ENCODE measurements at regions not wholly inside any gene's neighbourhood (a gene's known extent, or its start where the extent isn't known, plus 50 kb on each side); places are given as distances from the start of the nearest gene placed in this dataset.

DNA sequence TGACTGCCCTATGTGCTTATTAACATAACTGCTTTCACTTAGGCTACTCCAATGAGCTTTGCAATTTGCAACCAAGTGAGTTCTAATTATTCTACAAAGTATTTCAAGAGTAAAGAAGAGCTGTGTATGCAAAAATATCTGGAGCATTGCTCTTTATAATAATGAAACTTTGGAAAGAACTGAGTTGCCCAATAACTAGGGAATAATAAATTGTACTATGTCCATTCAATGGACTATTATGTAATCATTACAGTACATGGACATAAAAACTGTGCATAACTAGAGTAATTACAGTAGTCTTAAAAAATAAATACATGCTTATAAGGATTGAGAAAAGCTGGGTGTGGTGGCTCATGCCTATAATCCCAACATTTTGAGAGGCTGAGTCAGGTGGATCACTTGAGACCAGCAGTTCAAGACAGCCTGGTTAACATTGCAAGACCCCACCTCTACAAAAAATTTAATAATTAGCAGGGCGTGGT is 70.3 kb upstream of the JAK1 start:
- Histone ChIP-seq H2AFZ (ENCODE audit: low read depth, low read length) (no peak overlapping the region), H3K36me3 (ENCODE audit: control insufficient read depth in 2 of 2, extremely low read depth in 1 of 2, insufficient read depth in 2 of 2, low read length in 2 of 2) (no peaks in the 10 kb centered on the region), H3K4me3 (replicated peaks in 1 of 3; ENCODE audit: insufficient read depth in 1 of 3, low read depth in 1 of 3, low read length in 3 of 3) (no peak overlapping the region), H3K9me1 (replicated peaks; ENCODE audit: control insufficient read depth, extremely low read depth, insufficient read depth, low read length) (no peaks in the 10 kb centered on the region), H3K27me3 (ENCODE audit: control insufficient read depth in 2 of 2, insufficient read depth in 2 of 2, low read length in 2 of 2) (no peaks in the 10 kb centered on the region), H3K4me2 (ENCODE audit: insufficient read depth, low read length) (no peak overlapping the region), H3K9ac (replicated peaks; ENCODE audit: extremely low read depth, insufficient read depth, low read length) (no peak overlapping the region), H3K4me1 (ENCODE audit: control insufficient read depth, extremely low read depth, insufficient read depth, low read length) (no peaks in the 10 kb centered on the region), H3K9me3 (replicated peaks; ENCODE audit: control insufficient read depth, insufficient read depth, low read length) (no peaks in the 10 kb centered on the region), H4K20me1 (replicated peaks; ENCODE audit: control insufficient read depth, extremely low read depth, insufficient read depth, low read length) (no peaks in the 10 kb centered on the region), H3K27ac (ENCODE audit: insufficient read depth, low read depth, low read length) (no peak overlapping the region), H3K79me2 (ENCODE audit: control insufficient read depth, insufficient read depth, low read length) (no peaks in the 10 kb centered on the region)
- ChIA-PET CTCF (interaction anchor here (0.8 to 1.8 kb wide), 3 partner anchors 8 to 506 kb away, joined by 4 to 8 read pairs (median 5); no protein-coding TSS in a partner anchor), POLR2A (no interaction called here)
- dilution Hi-C loops (cut with MboI; ENCODE audit: extremely low pct_ligation_motif_present, low sequenced_read_pairs) (no loop called here), intact Hi-C loops (cut with micrococcal nuclease) (no loop called here)
- DNase-seq (ENCODE audit: low read depth, low spot score), result no peak
- no peak for FAIRE-seq
- TF ChIP-seq EZH2 (IDR thresholded peaks at IDR 0.05; ENCODE audit: borderline replicate concordance, low read depth, low read length, severe bottlenecking) (no peak), POLR2AphosphoS5 (IDR thresholded peaks at IDR 0.05; ENCODE audit: insufficient read depth, low read depth, low read length) (no peak), JUN (IDR thresholded peaks at IDR 0.05; ENCODE audit: borderline replicate concordance, insufficient read depth, insufficient read length, low read depth) (no peak), POLR2A (IDR thresholded peaks at IDR 0.05; ENCODE audit: low read depth, low read length) (no peak), FOS (IDR thresholded peaks at IDR 0.05; ENCODE audit: borderline replicate concordance, insufficient read depth, low read length) (no peak), GATA2 (IDR thresholded peaks at IDR 0.05; ENCODE audit: insufficient read depth, insufficient read length, low read depth, low read length) (no peak), MAX (IDR thresholded peaks at IDR 0.05; ENCODE audit: insufficient read depth, insufficient read length) (no peak), MYC (IDR thresholded peaks at IDR 0.05; ENCODE audit: low read depth, low read length) (no peak)
- TF ChIP-seq, protein P1, sequence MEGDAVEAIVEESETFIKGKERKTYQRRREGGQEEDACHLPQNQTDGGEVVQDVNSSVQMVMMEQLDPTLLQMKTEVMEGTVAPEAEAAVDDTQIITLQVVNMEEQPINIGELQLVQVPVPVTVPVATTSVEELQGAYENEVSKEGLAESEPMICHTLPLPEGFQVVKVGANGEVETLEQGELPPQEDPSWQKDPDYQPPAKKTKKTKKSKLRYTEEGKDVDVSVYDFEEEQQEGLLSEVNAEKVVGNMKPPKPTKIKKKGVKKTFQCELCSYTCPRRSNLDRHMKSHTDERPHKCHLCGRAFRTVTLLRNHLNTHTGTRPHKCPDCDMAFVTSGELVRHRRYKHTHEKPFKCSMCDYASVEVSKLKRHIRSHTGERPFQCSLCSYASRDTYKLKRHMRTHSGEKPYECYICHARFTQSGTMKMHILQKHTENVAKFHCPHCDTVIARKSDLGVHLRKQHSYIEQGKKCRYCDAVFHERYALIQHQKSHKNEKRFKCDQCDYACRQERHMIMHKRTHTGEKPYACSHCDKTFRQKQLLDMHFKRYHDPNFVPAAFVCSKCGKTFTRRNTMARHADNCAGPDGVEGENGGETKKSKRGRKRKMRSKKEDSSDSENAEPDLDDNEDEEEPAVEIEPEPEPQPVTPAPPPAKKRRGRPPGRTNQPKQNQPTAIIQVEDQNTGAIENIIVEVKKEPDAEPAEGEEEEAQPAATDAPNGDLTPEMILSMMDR (IDR thresholded peaks at IDR 0.05; ENCODE audit: extremely low read depth in 1 of 2, insufficient read depth in 1 of 2, low read depth in 1 of 2, low read length in 2 of 2), result no peak
- BruUV-seq (replicated peaks), result no TSS peak
